ENCODE measurements at regions not wholly inside any gene's neighbourhood (a gene's known extent, or its start where the extent isn't known, plus 50 kb on each side); places are given as distances from the start of the nearest gene placed in this dataset.
"Not testable (repeated sequence)": the region's sequence is repeated elsewhere in the genome, so short reads cannot be mapped to it uniquely, and the experiment has no call there.

DNA sequence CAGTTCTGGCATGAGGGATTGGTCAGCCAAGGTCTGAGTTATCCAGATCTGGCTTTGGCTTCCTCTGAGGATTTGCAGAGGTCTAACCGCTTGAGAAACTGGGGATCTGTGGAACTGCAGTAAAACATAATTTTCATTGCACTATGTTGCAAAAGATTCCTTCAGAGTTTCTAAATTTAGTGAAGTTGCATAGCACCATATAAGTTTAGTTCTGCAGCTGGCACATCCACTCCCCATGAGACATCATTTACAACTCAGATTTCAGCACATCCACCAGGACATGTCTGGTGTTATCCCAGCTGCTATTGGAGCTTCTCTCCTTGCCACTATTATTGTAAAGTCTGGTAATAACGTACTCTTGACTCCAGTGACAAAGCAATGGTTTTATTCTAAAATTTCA lies 181.5 kb downstream of the CWF19L2 start:
- no peaks in the 10 kb centered on the region for H3K27me3 ChIP-seq (replicated peaks)
- no peak for DNase-seq (ENCODE audit: low read depth in 1 of 2, low spot score in 2 of 2)
- no peaks in the 10 kb centered on the region for H3K9me3 ChIP-seq (replicated peaks)
- no peak overlapping the region for H3K4me3 ChIP-seq
- H3K4me1 ChIP-seq (replicated peaks): no peaks in the 10 kb centered on the region
- no peaks in the 10 kb centered on the region for H3K36me3 ChIP-seq
- H3K27ac ChIP-seq: no peak overlapping the region

DNA sequence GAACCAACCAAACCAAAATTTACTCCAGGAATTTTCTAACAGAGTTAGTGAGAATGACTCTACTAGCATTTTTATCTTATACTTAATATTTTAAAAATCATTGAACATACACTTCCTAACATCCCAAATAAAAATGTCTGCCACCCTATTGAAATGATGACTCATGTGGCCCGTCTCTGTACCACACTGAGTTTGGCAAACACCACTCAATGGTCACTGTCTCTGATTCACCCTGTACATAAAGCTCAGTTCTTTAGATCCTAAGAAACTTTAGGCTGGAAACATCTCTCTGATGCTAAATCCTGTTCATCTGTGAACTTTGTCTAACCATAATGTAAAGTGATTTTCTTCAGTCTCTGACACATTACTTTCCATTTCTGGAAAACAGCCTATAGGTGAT lies 182.0 kb downstream of the CWF19L2 start:
- no peak for DNase-seq (ENCODE audit: low read depth in 1 of 2, low spot score in 2 of 2)
- Histone ChIP-seq H3K4me1 (replicated peaks) (no peaks in the 10 kb centered on the region), H3K4me3 (no peak overlapping the region), H3K9me3 (replicated peaks) (no peaks in the 10 kb centered on the region), H3K27me3 (replicated peaks) (no peaks in the 10 kb centered on the region), H3K27ac (no peak overlapping the region), H3K36me3 (no peaks in the 10 kb centered on the region)

DNA sequence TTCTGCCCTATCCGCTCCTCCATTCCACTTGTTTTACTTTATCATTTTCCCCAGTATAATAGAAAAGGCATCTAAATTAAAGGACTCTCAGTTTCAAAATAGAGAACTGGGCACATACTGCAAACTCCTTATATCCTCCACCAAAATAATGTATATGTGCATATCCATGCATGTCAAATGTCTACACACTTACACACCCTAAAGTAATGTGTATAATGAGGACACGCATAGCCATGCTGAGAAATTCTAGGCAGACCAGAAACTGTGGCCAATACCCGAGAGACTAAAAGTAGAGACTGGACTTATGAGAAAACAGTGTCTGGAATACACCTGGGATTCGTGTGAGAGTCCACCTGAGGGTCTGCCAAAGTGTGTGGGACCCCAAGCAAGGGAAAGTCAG lies 183.5 kb downstream of the CWF19L2 start:
- Histone ChIP-seq H3K4me3 (no peak overlapping the region), H3K9me3 (replicated peaks) (no peaks in the 10 kb centered on the region), H3K27ac (no peak overlapping the region), H3K4me1 (replicated peaks) (no peaks in the 10 kb centered on the region), H3K36me3 (no peaks in the 10 kb centered on the region), H3K27me3 (replicated peaks) (no peaks in the 10 kb centered on the region)
- no peak for DNase-seq (ENCODE audit: low read depth in 1 of 2, low spot score in 2 of 2)

DNA sequence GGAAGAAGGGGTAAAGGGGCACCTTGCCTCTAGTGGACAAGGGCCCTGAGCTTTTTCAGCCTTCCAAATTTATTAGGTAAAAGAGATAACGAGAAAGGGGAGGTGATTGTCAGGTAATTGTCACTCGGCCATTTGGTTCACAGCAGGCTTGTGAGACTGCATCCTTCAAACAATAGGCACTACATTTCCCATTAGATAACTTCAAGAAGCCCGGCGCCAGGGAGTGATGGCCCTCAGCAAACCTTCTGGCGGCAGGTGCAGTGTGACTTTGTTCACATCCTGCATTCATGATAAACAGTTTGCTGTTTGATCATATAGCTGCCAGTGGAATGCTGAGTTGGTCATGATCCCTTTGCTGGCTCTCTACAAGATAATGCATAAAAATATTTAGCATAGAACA lies 185.1 kb downstream of the CWF19L2 start:
- Histone ChIP-seq H3K4me1 (replicated peaks) (no peaks in the 10 kb centered on the region), H3K9me3 (replicated peaks) (no peaks in the 10 kb centered on the region), H3K27ac (no peak overlapping the region), H3K27me3 (replicated peaks) (no peaks in the 10 kb centered on the region), H3K4me3 (no peak overlapping the region), H3K36me3 (no peaks in the 10 kb centered on the region)
- no peak for DNase-seq (ENCODE audit: low read depth in 1 of 2, low spot score in 2 of 2)

DNA sequence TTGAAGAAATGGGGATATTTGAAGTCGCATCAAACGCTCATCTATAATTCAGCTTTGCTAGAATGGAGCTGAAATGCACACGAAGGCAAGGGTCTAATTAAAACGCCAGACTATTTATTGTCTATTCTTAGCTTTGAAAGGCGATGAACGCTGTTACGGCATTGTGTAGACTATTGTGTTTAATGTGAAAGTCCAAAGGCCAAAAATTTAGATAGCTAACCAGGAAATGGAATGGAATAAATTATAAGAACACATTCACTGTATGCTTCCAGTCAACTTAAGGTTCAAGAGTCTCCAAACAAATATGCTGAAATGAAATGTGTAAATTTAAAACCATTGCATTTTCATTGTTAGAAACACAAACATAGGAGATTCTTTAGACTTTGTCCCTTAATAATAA lies 186.2 kb downstream of the CWF19L2 start:
- no peaks in the 10 kb centered on the region for H3K27me3 ChIP-seq (replicated peaks)
- DNase-seq (ENCODE audit: low read depth in 1 of 2, low spot score in 2 of 2): no peak

DNA sequence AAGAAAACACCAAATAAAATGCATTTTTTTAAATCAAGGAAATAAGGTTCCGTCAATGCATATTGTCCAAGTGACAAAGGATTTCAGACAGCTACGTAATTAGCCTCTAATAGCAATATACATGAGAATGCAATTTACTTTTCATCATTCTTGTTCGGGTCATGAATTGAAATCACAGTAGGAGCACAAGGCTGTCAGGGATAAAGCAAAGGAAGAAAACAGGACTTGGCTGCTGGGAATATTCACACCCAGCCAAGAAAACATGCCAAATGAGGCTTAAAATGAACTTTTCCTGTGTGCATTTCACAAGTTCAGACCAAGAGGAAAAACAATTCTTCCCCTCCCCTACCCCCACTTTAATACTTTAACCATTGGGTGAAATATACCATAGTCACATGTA lies 188.6 kb downstream of the CWF19L2 start:
- DNase-seq (ENCODE audit: low read depth in 1 of 2, low spot score in 2 of 2): no peak
- Histone ChIP-seq H3K27ac (no peak overlapping the region), H3K4me1 (replicated peaks) (no peaks in the 10 kb centered on the region)

More for the DNA sequence above, 186.2 kb downstream of the CWF19L2 start:
- Histone ChIP-seq H3K27ac (no peak overlapping the region), H3K36me3 (no peaks in the 10 kb centered on the region), H3K9me3 (replicated peaks) (no peaks in the 10 kb centered on the region), H3K4me1 (replicated peaks) (no peaks in the 10 kb centered on the region), H3K4me3 (no peak overlapping the region)

DNA sequence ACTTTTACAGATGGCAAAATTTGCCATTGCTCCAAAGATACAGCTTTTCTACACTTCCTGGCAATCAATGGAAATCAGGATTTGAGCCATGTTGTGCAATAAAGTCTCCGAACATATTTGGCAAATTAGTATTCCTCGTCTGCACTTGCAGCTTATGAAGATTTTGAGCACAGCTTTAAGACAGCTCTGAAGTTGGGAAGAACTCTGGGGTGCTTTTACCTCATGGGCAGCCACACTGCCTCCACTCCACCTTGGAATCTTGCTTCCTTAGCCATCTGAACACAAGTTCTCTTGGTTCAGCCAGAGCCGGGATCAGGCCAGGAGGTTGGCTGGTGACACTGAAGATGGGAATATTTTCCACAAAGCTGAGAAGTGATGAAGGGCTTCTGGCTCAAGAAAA lies 191.2 kb downstream of the CWF19L2 start:
- H3K27me3 ChIP-seq (replicated peaks): no peaks in the 10 kb centered on the region
- no peaks in the 10 kb centered on the region for H3K36me3 ChIP-seq
- no peaks in the 10 kb centered on the region for H3K4me1 ChIP-seq (replicated peaks)
- DNase-seq (ENCODE audit: low read depth in 1 of 2, low spot score in 2 of 2): no peak
- no peaks in the 10 kb centered on the region for H3K9me3 ChIP-seq (replicated peaks)
- no peak overlapping the region for H3K27ac ChIP-seq
- no peak overlapping the region for H3K4me3 ChIP-seq

More for the DNA sequence above, 188.6 kb downstream of the CWF19L2 start:
- Histone ChIP-seq H3K27me3 (replicated peaks) (no peaks in the 10 kb centered on the region), H3K9me3 (replicated peaks) (no peaks in the 10 kb centered on the region), H3K4me3 (no peak overlapping the region), H3K36me3 (no peaks in the 10 kb centered on the region)

DNA sequence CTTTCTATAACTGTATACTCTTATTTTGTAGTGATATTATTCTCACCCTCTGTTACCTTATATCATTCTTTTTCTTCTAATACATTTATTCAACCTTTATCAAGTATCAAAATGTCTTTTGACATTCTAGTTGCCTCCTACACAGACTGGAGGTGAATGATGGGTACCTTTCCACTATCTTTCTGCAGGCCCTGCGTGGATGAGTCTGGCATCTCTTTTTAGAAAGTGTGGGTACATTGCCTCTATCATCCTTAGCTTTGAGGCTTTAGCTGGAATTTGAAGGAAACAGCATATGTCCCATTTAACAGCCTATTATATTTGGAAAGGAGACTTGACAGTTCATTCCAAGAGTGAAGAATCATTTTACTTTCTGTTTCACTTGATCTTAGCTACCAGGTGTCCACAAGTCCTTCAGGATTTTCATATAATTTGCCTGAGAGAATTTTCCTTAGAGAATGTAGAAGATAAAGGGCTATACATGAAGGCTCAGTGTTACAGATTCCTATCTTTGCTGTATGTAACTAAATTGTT lies 192.0 kb downstream of the CWF19L2 start:
- Histone ChIP-seq H3K9me3 (replicated peaks) (no peaks in the 10 kb centered on the region), H3K27ac (no peak overlapping the region), H3K27me3 (replicated peaks) (no peaks in the 10 kb centered on the region), H3K4me3 (no peak overlapping the region), H3K4me1 (replicated peaks) (no peaks in the 10 kb centered on the region), H3K36me3 (no peaks in the 10 kb centered on the region)
- no peak for DNase-seq (ENCODE audit: low read depth in 1 of 2, low spot score in 2 of 2)

DNA sequence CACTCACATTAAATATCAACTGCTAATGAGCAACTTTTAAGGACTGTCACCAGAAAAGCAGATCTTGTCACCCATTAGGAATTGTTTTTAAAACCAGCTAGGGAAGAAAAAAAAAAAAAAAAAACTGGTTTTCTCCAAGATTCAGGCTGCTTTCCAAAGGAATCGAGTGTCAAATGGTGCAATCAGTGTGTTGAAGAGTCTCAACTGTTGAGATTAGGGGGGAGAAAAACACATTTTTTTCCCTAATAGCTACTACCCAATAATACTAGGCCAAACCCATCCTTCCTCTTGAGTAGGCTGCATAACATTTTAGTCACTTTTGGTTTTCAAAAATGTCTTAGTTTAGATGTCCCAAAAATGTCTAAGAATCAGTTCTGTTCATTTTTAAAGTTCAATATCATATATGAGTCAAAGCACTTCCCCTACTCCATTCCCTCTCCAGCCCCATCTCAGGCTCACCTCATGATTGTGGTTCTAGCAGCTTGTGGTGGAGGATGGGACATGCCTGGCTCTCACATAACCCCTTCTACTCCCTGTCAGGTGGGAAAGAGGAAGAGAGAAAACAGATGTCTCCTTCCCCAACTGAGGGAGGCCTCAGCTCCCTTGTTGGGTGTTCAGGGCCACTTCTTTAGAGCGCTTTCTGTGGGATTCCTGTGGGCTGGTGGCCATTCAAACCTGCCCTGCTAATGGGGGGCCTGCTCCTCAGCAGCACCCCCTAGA lies 193.6 kb downstream of the CWF19L2 start:
- no peaks in the 10 kb centered on the region for H3K36me3 ChIP-seq
- no peak for DNase-seq (ENCODE audit: low read depth in 1 of 2, low spot score in 2 of 2)
- no peaks in the 10 kb centered on the region for H3K4me1 ChIP-seq (replicated peaks)
- no peaks in the 10 kb centered on the region for H3K9me3 ChIP-seq (replicated peaks)
- no peaks in the 10 kb centered on the region for H3K27me3 ChIP-seq (replicated peaks)
- H3K4me3 ChIP-seq: no peak overlapping the region
- no peak overlapping the region for H3K27ac ChIP-seq

DNA sequence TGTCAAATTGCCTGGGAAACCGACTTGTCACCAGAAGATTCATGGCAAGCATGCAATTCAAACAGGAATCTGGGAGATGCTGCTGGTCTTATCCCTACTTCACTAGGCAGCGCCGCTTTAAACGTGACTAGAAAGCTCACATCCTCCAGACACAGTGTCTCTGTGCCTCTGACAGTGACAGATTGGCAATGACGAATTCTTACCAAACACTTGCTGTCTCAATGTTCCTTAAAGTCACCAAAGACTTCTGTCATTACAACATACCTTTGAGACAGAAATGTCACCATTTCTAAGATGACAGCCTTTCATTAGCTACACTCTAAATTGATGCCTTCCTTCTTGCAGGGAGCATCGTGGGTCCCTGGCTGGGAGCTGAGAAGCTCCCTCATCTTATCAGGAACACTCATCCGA lies 197.8 kb downstream of the CWF19L2 start:
- Histone ChIP-seq H3K36me3 (no peaks in the 10 kb centered on the region), H3K4me3 (no peak overlapping the region), H3K27ac (no peak overlapping the region), H3K4me1 (replicated peaks) (no peaks in the 10 kb centered on the region), H3K9me3 (replicated peaks) (no peaks in the 10 kb centered on the region), H3K27me3 (replicated peaks) (no peaks in the 10 kb centered on the region)
- DNase-seq (ENCODE audit: low read depth in 1 of 2, low spot score in 2 of 2): no peak

DNA sequence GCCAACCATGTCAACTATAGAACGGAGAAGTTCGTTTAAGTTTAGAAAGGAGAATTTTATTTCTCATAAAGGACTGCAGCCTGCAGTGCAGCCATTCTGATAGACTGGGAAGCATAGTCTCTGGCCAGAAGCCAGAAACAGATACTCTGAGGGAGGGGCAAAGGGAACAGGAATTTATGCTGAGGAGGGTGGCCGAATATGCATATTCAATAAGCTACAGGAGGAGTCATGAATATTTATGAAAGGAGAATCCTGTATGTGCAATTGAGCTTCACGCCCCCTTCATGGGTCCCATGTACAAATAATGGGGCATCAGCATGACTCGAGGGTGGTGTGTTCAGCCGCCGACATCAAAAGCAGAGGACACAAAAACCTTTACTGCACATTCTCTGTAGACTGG lies 199.9 kb downstream of the CWF19L2 start:
- H3K27ac ChIP-seq: no peak overlapping the region
- H3K4me3 ChIP-seq: no peak overlapping the region
- no peaks in the 10 kb centered on the region for H3K36me3 ChIP-seq
- no peaks in the 10 kb centered on the region for H3K27me3 ChIP-seq (replicated peaks)
- DNase-seq (ENCODE audit: low read depth in 1 of 2, low spot score in 2 of 2): no peak
- no peaks in the 10 kb centered on the region for H3K9me3 ChIP-seq (replicated peaks)
- H3K4me1 ChIP-seq (replicated peaks): no peaks in the 10 kb centered on the region

DNA sequence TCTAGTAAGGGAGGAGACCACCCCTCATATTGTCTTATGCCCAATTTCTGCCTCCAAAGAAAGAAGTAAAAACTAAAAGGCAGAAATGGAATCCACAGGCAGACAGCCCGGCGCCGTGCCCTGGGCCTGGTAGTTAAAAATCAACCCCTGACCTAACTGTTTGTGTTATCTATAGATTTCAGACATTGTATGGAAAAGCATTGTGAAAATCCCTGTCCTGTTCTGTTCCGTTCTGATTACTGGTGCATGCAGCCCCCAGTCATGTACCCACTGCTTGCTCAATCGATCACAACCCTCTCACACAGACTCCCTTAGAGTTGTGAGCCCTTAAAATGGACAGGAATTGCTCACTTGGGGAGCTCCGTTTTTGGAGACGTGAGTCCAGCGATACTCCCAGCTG lies 204.0 kb downstream of the CWF19L2 start:
- H3K4me3 ChIP-seq; H3K27ac ChIP-seq; H3K36me3 ChIP-seq; H3K4me1 ChIP-seq (replicated peaks); H3K27me3 ChIP-seq (replicated peaks); H3K9me3 ChIP-seq (replicated peaks); DNase-seq (ENCODE audit: low read depth in 1 of 2, low spot score in 2 of 2): not testable (repeated sequence)

DNA sequence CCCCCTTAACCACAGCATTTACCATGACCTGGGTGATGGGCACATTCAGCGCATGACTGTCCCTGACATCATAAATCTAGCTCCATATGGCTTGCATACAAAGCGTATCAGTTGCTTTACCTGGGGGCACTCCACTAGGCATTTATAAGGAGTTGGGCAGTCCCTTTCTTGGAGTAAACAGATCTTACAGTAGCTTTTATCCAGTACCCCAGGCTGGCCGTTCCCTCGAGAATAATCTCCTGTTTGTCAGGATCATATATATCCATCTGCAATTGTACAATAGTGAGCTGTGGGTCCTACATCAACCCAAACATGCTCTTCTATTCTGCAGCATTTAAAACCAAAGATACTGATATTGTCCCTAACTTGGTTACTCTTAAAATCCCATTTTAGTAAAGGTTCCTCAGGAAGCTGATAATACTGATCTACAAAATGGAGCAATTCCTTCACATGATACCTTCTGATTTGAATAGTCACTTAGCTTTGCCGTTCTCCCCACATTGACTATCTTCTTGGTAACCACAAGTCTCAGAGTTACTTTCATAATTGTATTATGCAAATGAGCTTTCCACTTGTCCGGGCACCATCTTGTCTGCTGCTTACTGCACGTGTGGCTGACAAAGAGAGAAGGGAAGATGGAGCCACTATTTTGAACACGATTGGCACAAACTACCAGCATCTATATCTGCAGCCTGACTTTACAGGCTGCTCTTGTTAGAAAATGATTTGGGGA lies 205.0 kb downstream of the CWF19L2 start:
- Histone ChIP-seq H3K27me3 (replicated peaks) (no peaks in the 10 kb centered on the region), H3K36me3 (no peaks in the 10 kb centered on the region), H3K4me1 (replicated peaks) (no peaks in the 10 kb centered on the region), H3K4me3 (no peak overlapping the region), H3K9me3 (replicated peaks) (no peaks in the 10 kb centered on the region), H3K27ac (no peak overlapping the region)
- no peak for DNase-seq (ENCODE audit: low read depth in 1 of 2, low spot score in 2 of 2)

DNA sequence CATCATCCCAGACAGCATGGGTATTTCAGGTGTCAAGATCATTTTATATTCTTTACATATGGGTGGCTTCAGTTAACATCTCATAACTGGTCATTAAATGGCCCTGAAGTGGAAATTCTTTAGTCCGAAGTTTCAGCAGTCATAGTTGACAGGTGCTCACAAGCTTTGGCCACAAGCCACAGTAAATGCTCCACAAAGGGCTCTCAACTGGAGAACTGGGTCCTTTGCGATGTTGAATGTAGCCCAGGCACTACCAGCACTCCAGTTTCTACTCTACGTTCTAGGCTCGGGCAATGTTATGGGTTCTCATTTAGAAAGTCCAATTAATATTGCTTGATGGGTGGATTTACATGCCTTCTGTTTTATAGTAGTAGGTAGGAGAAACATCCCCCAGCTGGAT lies 206.3 kb downstream of the CWF19L2 start:
- no peak overlapping the region for H3K27ac ChIP-seq
- no peaks in the 10 kb centered on the region for H3K9me3 ChIP-seq (replicated peaks)
- H3K4me1 ChIP-seq (replicated peaks): no peaks in the 10 kb centered on the region
- H3K27me3 ChIP-seq (replicated peaks): no peaks in the 10 kb centered on the region
- no peaks in the 10 kb centered on the region for H3K36me3 ChIP-seq
- no peak overlapping the region for H3K4me3 ChIP-seq
- no peak for DNase-seq (ENCODE audit: low read depth in 1 of 2, low spot score in 2 of 2)

Data from SJSA1 (cell line).